HFFc6 (cell line): ENCODE measurements at regions not wholly inside any gene's neighbourhood (a gene's known extent, or its start where the extent isn't known, plus 50 kb on each side); places are given as distances from the start of the nearest gene placed in this dataset.

Experiments
- DNase-seq: peaks from one replicate; pipeline ENCODE4 v3.0.0-alpha.2; 2018
- H3K27ac Mint-ChIP-seq: 2 replicates; pipeline ENCODE4 v1.8.0; 2020; ENCODE audit warnings: mild to moderate bottlenecking, mixed read lengths
- H3K27me3 Mint-ChIP-seq: 2 replicates; pipeline ENCODE4 v1.8.0; 2021; ENCODE audit warnings: mild to moderate bottlenecking, moderate library complexity, mixed read lengths; ENCODE audit not compliant: insufficient read depth
- H3K36me3 Mint-ChIP-seq: 2 replicates; pipeline ENCODE4 v1.8.0; 2021; ENCODE audit warnings: low read depth, mixed read lengths
- H3K4me1 Mint-ChIP-seq: 2 replicates; pipeline ENCODE4 v1.8.0; 2020; ENCODE audit warnings: low read depth, mixed read lengths
- H3K4me3 Mint-ChIP-seq: 2 replicates; pipeline ENCODE4 v1.8.0; 2020; ENCODE audit warnings: mild to moderate bottlenecking, moderate library complexity, mixed read lengths
- H3K9me3 Mint-ChIP-seq: 2 replicates; pipeline ENCODE4 v1.8.0; 2020; ENCODE audit warnings: mild to moderate bottlenecking, mixed read lengths
- TF ChIP-seq, protein P1 (sequence below): fragments of 200-600 bp; sonication (generic); IDR thresholded peaks from 2 replicates; pipeline ENCODE4 v1.5.0; 2021; ENCODE audit warnings: antibody characterized with exemption, mild to moderate bottlenecking

- no peak for DNase-seq
- H3K27me3 Mint-ChIP-seq: no peaks in the 10 kb centered on the region; the same call in 1 of the 2 replicates
- no peak overlapping the region for H3K4me3 Mint-ChIP-seq
- TF ChIP-seq, protein P1, sequence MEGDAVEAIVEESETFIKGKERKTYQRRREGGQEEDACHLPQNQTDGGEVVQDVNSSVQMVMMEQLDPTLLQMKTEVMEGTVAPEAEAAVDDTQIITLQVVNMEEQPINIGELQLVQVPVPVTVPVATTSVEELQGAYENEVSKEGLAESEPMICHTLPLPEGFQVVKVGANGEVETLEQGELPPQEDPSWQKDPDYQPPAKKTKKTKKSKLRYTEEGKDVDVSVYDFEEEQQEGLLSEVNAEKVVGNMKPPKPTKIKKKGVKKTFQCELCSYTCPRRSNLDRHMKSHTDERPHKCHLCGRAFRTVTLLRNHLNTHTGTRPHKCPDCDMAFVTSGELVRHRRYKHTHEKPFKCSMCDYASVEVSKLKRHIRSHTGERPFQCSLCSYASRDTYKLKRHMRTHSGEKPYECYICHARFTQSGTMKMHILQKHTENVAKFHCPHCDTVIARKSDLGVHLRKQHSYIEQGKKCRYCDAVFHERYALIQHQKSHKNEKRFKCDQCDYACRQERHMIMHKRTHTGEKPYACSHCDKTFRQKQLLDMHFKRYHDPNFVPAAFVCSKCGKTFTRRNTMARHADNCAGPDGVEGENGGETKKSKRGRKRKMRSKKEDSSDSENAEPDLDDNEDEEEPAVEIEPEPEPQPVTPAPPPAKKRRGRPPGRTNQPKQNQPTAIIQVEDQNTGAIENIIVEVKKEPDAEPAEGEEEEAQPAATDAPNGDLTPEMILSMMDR: no peak
- no peak overlapping the region for H3K27ac Mint-ChIP-seq
- H3K4me1 Mint-ChIP-seq: no peaks in the 10 kb centered on the region
- peaks cover 33% of the 10 kb centered on the region for H3K9me3 Mint-ChIP-seq
- H3K36me3 Mint-ChIP-seq: peaks cover 7% of the 10 kb centered on the region; the same call in 1 of the 2 replicates
These were observed 73.0 kb upstream of the GRIK3 start for GRCh38 chr1:37107153-37107907.

DNA sequence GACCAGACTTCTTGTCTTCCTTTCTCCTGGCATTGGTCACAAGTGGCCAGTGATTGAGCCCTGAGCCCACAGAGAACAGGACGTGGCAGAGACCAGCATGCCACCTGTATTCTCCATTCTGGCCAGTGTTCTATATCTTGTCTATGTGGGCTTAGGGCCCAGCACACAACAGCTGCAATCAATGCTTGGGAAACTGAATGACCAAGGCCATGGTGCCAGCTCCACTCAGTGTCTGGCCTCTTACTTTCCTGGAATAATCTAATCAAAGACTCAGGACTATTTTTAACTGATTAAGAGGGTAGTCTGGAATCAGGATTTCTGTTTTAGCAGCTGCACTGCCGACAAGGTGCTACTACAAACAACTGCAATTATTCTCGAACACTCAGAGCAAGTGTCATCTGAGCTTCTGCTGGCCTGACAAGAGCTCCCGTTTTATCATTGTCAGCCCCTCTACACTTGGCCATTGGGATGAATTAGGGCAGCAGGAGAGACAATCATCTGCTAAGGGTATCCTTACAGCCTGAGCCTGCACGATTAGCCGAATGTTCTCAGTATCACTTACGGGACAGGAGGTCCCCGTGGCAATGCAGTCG lies 74.4 kb upstream of the GRIK3 start:
- no peaks in the 10 kb centered on the region for H3K36me3 Mint-ChIP-seq
- H3K4me3 Mint-ChIP-seq: no peak overlapping the region
- DNase-seq: no peak
- peaks cover 26% of the 10 kb centered on the region for H3K9me3 Mint-ChIP-seq
- TF ChIP-seq, protein P1: no peak
- H3K27me3 Mint-ChIP-seq: no peaks in the 10 kb centered on the region
- H3K4me1 Mint-ChIP-seq: no peaks in the 10 kb centered on the region
- H3K27ac Mint-ChIP-seq: no peak overlapping the region

DNA sequence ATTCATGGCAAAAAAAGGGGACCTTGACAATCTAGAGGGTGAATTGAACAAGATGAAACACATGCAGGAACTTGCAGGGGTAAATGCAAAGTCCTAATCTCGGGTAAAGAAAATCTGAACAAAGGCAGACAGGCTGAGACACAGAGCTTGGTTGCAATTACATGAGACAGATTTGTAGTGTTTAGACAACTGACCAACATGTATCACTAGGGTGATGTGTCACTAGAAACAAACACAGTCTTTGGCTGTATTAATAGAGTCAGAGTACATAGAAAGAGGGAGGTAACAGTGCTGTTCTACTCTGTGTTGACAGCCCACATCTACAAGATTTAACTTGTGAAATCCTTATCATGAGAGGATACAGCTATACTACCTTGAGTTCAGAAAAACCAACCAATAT lies 78.1 kb upstream of the GRIK3 start:
- no peak overlapping the region for H3K27ac Mint-ChIP-seq
- TF ChIP-seq, protein P1: no peak
- no peak overlapping the region for H3K4me3 Mint-ChIP-seq
- no peaks in the 10 kb centered on the region for H3K36me3 Mint-ChIP-seq
- peaks cover 1% of the 10 kb centered on the region for H3K27me3 Mint-ChIP-seq
- H3K9me3 Mint-ChIP-seq: peaks cover 43% of the 10 kb centered on the region
- no peaks in the 10 kb centered on the region for H3K4me1 Mint-ChIP-seq
- DNase-seq: no peak

- Mint-ChIP-seq H3K27ac (no peak overlapping the region), H3K36me3 (no peaks in the 10 kb centered on the region), H3K27me3 (peaks cover 1% of the 10 kb centered on the region), H3K9me3 (peaks cover 45% of the 10 kb centered on the region), H3K4me3 (no peak overlapping the region), H3K4me1 (no peaks in the 10 kb centered on the region)
- TF ChIP-seq, protein P1: no peak
- DNase-seq: no peak
These were observed 79.1 kb upstream of the GRIK3 start for GRCh38 chr1:37113285-37113997.

DNA sequence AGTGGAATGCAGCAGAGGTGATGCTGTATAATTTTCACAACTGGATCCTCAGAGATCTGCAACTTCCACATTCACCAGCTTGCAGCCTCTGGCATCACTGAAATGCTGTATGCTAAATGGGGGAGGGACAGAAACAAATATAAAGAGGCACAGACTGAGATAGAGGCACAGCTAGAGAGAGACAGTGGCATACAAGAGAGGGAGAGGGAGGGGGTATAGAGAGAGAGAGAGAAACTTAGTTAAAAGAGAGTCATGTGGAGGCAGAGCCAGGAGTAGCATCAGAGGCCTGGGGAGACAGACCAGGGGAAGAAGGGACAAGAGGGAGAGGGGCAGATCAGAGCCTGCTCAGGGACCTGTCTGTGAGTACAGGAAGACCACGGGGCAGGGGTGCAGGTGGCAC lies 84.5 kb upstream of the GRIK3 start:
- peaks cover 1% of the 10 kb centered on the region for H3K27me3 Mint-ChIP-seq
- H3K36me3 Mint-ChIP-seq: no peaks in the 10 kb centered on the region
- no peak for DNase-seq
- H3K4me3 Mint-ChIP-seq: no peak overlapping the region
- no peak overlapping the region for H3K27ac Mint-ChIP-seq
- TF ChIP-seq, protein P1: no peak
- H3K4me1 Mint-ChIP-seq: no peaks in the 10 kb centered on the region
- H3K9me3 Mint-ChIP-seq: peaks cover 73% of the 10 kb centered on the region
